Kasumi-1 (cell line): ENCODE measurements at regions not wholly inside any gene's neighbourhood (a gene's known extent, or its start where the extent isn't known, plus 50 kb on each side); places are given as distances from the start of the nearest gene placed in this dataset.
"Not testable (repeated sequence)": the region's sequence is repeated elsewhere in the genome, so short reads cannot be mapped to it uniquely, and the experiment has no call there.

Source experiments
- DNase-seq, 2 experiments: peaks; one replicate each; lab custom pipeline; 2025; lab: John Stamatoyannopoulos, UW

- no peak for DNase-seq
Observed at GRCh38 chr5:167284222-167284890, 1007.1 kb upstream of the WWC1 start.

GRCh38 chr5:167285591-167285990 lies 1005.9 kb upstream of the WWC1 start:
- DNase-seq: no peak

GRCh38 chr5:167286891-167287290 lies 1004.6 kb upstream of the WWC1 start:
- DNase-seq: no peak

GRCh38 chr5:167290478-167290877 lies 1001.0 kb upstream of the WWC1 start:
- DNase-seq: no peak

GRCh38 chr5:167294882-167295680 lies 996.4 kb upstream of the WWC1 start:
- DNase-seq: no peak

GRCh38 chr5:167295681-167296005 lies 995.8 kb upstream of the WWC1 start:
- no peak for DNase-seq

- DNase-seq: no peak
Observed at GRCh38 chr5:167296066-167296465, 995.4 kb upstream of the WWC1 start.

GRCh38 chr5:167296661-167297060 lies 994.8 kb upstream of the WWC1 start:
- DNase-seq: no peak

- not testable (repeated sequence) for DNase-seq
Observed at GRCh38 chr5:167299861-167300260, 991.6 kb upstream of the WWC1 start.

GRCh38 chr5:167303582-167303981 lies 987.9 kb upstream of the WWC1 start:
- no peak for DNase-seq

GRCh38 chr5:167304834-167305469 lies 986.5 kb upstream of the WWC1 start:
- DNase-seq: no peak

GRCh38 chr5:167305591-167306213 lies 985.7 kb upstream of the WWC1 start:
- DNase-seq: no peak

- no peak for DNase-seq
Observed at GRCh38 chr5:167307042-167307441, 984.4 kb upstream of the WWC1 start.

GRCh38 chr5:167308466-167308865 lies 983.0 kb upstream of the WWC1 start:
- DNase-seq: no peak

- DNase-seq: no peak
Observed at GRCh38 chr5:167309941-167310517, 981.4 kb upstream of the WWC1 start.

GRCh38 chr5:167311340-167311739 lies 980.1 kb upstream of the WWC1 start:
- no peak for DNase-seq

- no peak for DNase-seq
Observed at GRCh38 chr5:167312225-167312624, 979.2 kb upstream of the WWC1 start.

- DNase-seq: no peak
Observed at GRCh38 chr5:167315762-167316161, 975.7 kb upstream of the WWC1 start.

- DNase-seq: no peak
Observed at GRCh38 chr5:167317884-167318283, 973.6 kb upstream of the WWC1 start.

GRCh38 chr5:167319243-167319642 lies 972.2 kb upstream of the WWC1 start:
- DNase-seq: no peak

GRCh38 chr5:167320019-167320418 lies 971.4 kb upstream of the WWC1 start:
- DNase-seq: no peak

- no peak for DNase-seq
Observed at GRCh38 chr5:167332309-167332708, 959.1 kb upstream of the WWC1 start.
